ENCODE measurements at regions not wholly inside any gene's neighbourhood (a gene's known extent, or its start where the extent isn't known, plus 50 kb on each side); places are given as distances from the start of the nearest gene placed in this dataset.

- H3K36me3 ChIP-seq = no peaks in the 10 kb centered on the region
- no peaks in the 10 kb centered on the region for H3K27me3 ChIP-seq
- DNase-seq (no peak), ATAC-seq (no peak)
- H3K9me3 ChIP-seq = peaks cover 0 to 7% (median 0%) of the 10 kb centered on the region in 12 donors
- WGBS, 4 donors = 83 to 94% (median 86%) methylated on average over 1 of the region's 1 CpG
- H3K4me3 ChIP-seq = no peak overlapping the region
- H3K27ac ChIP-seq = no peak overlapping the region
- TF ChIP-seq POLR2A (IDR thresholded peaks at IDR 0.05) = no peak
- TF ChIP-seq CTCF (IDR thresholded peaks at IDR 0.05) = no peak
- peaks cover 0 to 18% (median 0%) of the 10 kb centered on the region in 12 donors for H3K4me1 ChIP-seq
- intact Hi-C loops (cut with DNase I) = loop anchor here in 1 of 10 donors (5.0 kb wide), 1 partner anchor 130 kb away; no protein-coding TSS in a partner anchor
These were observed 67.7 kb upstream of the IFNGR1 start for GRCh38 chr6:137286916-137287315.

- ATAC-seq = no peak
- Histone ChIP-seq H3K9me3 (peaks cover 0 to 7% (median 0%) of the 10 kb centered on the region in 12 donors), H3K27ac (no peak overlapping the region), H3K36me3 (no peaks in the 10 kb centered on the region), H3K27me3 (no peaks in the 10 kb centered on the region), H3K4me1 (peaks cover 0 to 13% (median 0%) of the 10 kb centered on the region in 12 donors), H3K4me3 (no peak overlapping the region)
- no peak for DNase-seq
- 86 to 94% (median 92%) methylated on average over 1 of the region's 1 CpG for WGBS, 4 donors
- no peak for TF ChIP-seq POLR2A (IDR thresholded peaks at IDR 0.05)
- no peak for TF ChIP-seq CTCF (IDR thresholded peaks at IDR 0.05)
- intact Hi-C loops (cut with DNase I) = loop anchor here in 1 of 10 donors (5.0 kb wide), 1 partner anchor 131 kb away; no protein-coding TSS in a partner anchor
These were observed 67.2 kb upstream of the IFNGR1 start for GRCh38 chr6:137286368-137286767.

- DNase-seq = no peak
- no peak overlapping the region for H3K4me3 ChIP-seq
- TF ChIP-seq CTCF (IDR thresholded peaks at IDR 0.05) = no peak
- TF ChIP-seq POLR2A (IDR thresholded peaks at IDR 0.05) = no peak
- ATAC-seq = no peak
- peaks cover 0 to 7% (median 0%) of the 10 kb centered on the region in 12 donors for H3K9me3 ChIP-seq
- H3K27me3 ChIP-seq = no peaks in the 10 kb centered on the region
- intact Hi-C loops (cut with DNase I) = loop anchor here in 2 of 10 donors (5.0 kb wide), 2 partner anchors 33 to 133 kb away; no protein-coding TSS in a partner anchor
- no peaks in the 10 kb centered on the region for H3K36me3 ChIP-seq
- no peak overlapping the region for H3K27ac ChIP-seq
- peaks cover 0 to 3% (median 0%) of the 10 kb centered on the region in 12 donors for H3K4me1 ChIP-seq
These were observed 65.6 kb upstream of the IFNGR1 start for GRCh38 chr6:137284811-137285110.

GRCh38 chr6:137283940-137284810 is 65.0 kb upstream of the IFNGR1 start:
- Histone ChIP-seq H3K27ac (no peak overlapping the region), H3K36me3 (no peaks in the 10 kb centered on the region), H3K27me3 (no peaks in the 10 kb centered on the region), H3K9me3 (peaks cover 0 to 7% (median 0%) of the 10 kb centered on the region in 12 donors), H3K4me1 (peaks cover 0 to 3% (median 0%) of the 10 kb centered on the region in 12 donors), H3K4me3 (no peak overlapping the region)
- TF ChIP-seq POLR2A (IDR thresholded peaks at IDR 0.05) (no peak), CTCF (IDR thresholded peaks at IDR 0.05) (no peak)
- ATAC-seq = no peak
- no peak for DNase-seq
- 73 to 79% (median 75%) methylated on average over 9 of the region's 9 CpGs for WGBS, 4 donors
- intact Hi-C loops (cut with DNase I) = loop anchor here in 1 of 10 donors (5.0 kb wide), 1 partner anchor 33 kb away; no protein-coding TSS in a partner anchor
